ENCODE measurements at regions not wholly inside any gene's neighbourhood (a gene's known extent, or its start where the extent isn't known, plus 50 kb on each side); places are given as distances from the start of the nearest gene placed in this dataset.

- H2BK12ac ChIP-seq (ENCODE audit: low read depth, low read length) = no peak overlapping the region
- no peaks in the 10 kb centered on the region; the same call in 1 of the 2 replicates for H3K23me2 ChIP-seq (ENCODE audit: low read depth, low read length)
- no peak for DNase-seq (ENCODE audit: low read depth in 1 of 2, low spot score in 2 of 2)
- no peak overlapping the region for H2BK5ac ChIP-seq (ENCODE audit: low read depth, low read length)
- no peak overlapping the region for H3K56ac ChIP-seq (replicated peaks; ENCODE audit: insufficient read length, low read depth, low read length)
- no peaks in the 10 kb centered on the region for H3K36me3 ChIP-seq (ENCODE audit: control insufficient read depth in 2 of 4, insufficient read depth in 4 of 4, low read length in 3 of 4)
- H3K18ac ChIP-seq (ENCODE audit: extremely low read depth, low read length) = no peak overlapping the region
- no peak overlapping the region for H2AK5ac ChIP-seq (ENCODE audit: low read depth, low read length)
- H3K79me2 ChIP-seq (ENCODE audit: control insufficient read depth in 1 of 2, insufficient read depth in 2 of 2, low read length in 2 of 2) = no peaks in the 10 kb centered on the region
- H3K27ac ChIP-seq (ENCODE audit: low read depth, low read length) = no peak overlapping the region
- no peak overlapping the region for H4K5ac ChIP-seq (ENCODE audit: insufficient read length, low read depth, low read length)
- H2BK120ac ChIP-seq (replicated peaks; ENCODE audit: low read depth, low read length) = no peak overlapping the region
- H3K27me3 ChIP-seq (replicated peaks in 1 of 4; ENCODE audit: control insufficient read depth in 3 of 4, extremely low read depth in 1 of 4, insufficient read depth in 3 of 4, low read length in 3 of 4) = peaks cover 17 to 45% (median 36%) of the 10 kb centered on the region in 4 experiments
- no peak overlapping the region for H3K4me3 ChIP-seq (ENCODE audit: extremely low read depth in 1 of 4, insufficient read depth in 2 of 4, low read depth in 3 of 4, low read length in 4 of 4)
- H3K9me3 ChIP-seq (ENCODE audit: insufficient read depth in 2 of 2, low read depth in 1 of 2, low read length in 1 of 2) = no peaks in the 10 kb centered on the region
- H3K4me1 ChIP-seq (replicated peaks in 1 of 4; ENCODE audit: control insufficient read depth in 3 of 4, insufficient read depth in 4 of 4, low read length in 3 of 4) = peaks cover 0 to 9% (median 6%) of the 10 kb centered on the region in 4 experiments; a peak in 3 of 7 replicates
- H3K4me2 ChIP-seq (ENCODE audit: insufficient read depth in 1 of 2, low read depth in 2 of 2, low read length in 2 of 2) = no peak overlapping the region
- H3K9ac ChIP-seq (replicated peaks in 1 of 4; ENCODE audit: extremely low read depth in 1 of 4, low read depth in 3 of 4, low read length in 3 of 4) = no peak overlapping the region
- POLR2A ChIA-PET (ENCODE audit: partially characterized antibody) = no interaction called here
- peaks cover 0 to 2% of the 10 kb centered on the region in 2 experiments for H4K20me1 ChIP-seq (replicated peaks in 1 of 2; ENCODE audit: control insufficient read depth in 1 of 2, insufficient read depth in 2 of 2, low read length in 2 of 2)
- no peak overlapping the region for H4K91ac ChIP-seq (replicated peaks; ENCODE audit: insufficient read length, low read length)
- no peak overlapping the region for H4K8ac ChIP-seq (ENCODE audit: extremely low read depth, insufficient read depth, low read length)
- H3K14ac ChIP-seq (ENCODE audit: insufficient read length) = no peak overlapping the region
- no peaks in the 10 kb centered on the region for H3K79me1 ChIP-seq (ENCODE audit: low read depth, low read length)
- no peak overlapping the region for H3K4ac ChIP-seq (replicated peaks; ENCODE audit: insufficient read length, low read depth, low read length)
- no peak overlapping the region for H2BK15ac ChIP-seq (ENCODE audit: low read length)
- H2BK20ac ChIP-seq (ENCODE audit: low read length) = no peak overlapping the region
- FAIRE-seq = no peak
- WGBS, 2 experiments (ENCODE audit: extremely low coverage in 1 of 2, insufficient coverage in 1 of 2, insufficient read length in 1 of 2, insufficient replicate concordance in 2 of 2, low coverage in 1 of 2, low lambda C conversion rate in 2 of 2, missing lambda C conversion rate in 1 of 2) = 76% methylated on average over 3 of the region's 3 CpGs; no CpG with 5 or more reads in 1 of the 2 experiments
- CTCF ChIA-PET (ENCODE audit: partially characterized antibody) = interaction anchor here (0.6 to 10.9 kb wide), 10 partner anchors 7 to 511 kb away, joined by 3 to 95 read pairs (median 6); no protein-coding TSS in a partner anchor
- H3K23ac ChIP-seq (ENCODE audit: insufficient read length) = no peak overlapping the region
- H2AFZ ChIP-seq (ENCODE audit: low read length) = no peak overlapping the region
- TF ChIP-seq FOSL1 (IDR thresholded peaks at IDR 0.05; ENCODE audit: insufficient read depth, low read depth, low read length) = no peak
- TF ChIP-seq ASH2L (IDR thresholded peaks at IDR 0.05; ENCODE audit: low read length) = no peak
- no peak for TF ChIP-seq TEAD4 (IDR thresholded peaks at IDR 0.05; ENCODE audit: low read depth, low read length)
- TF ChIP-seq EZH2 (IDR thresholded peaks at IDR 0.05; ENCODE audit: low read depth, low read length, severe bottlenecking) = no peak
Observed at GRCh38 chr2:222049946-222050345, 248.9 kb downstream of the PAX3 start.

Measured in H1 (cell line).